Activated T-cell treated with anti-CD3 and anti-CD28 coated beads for 48 hours (primary cell): ENCODE measurements at regions not wholly inside any gene's neighbourhood (a gene's known extent, or its start where the extent isn't known, plus 50 kb on each side); places are given as distances from the start of the nearest gene placed in this dataset.

Experiments used
- DNase-seq: peaks from one replicate; pipeline ENCODE4 v3.0.0-alpha.2; 2020; ENCODE audit warnings: low read depth

GRCh38 chr2:146270618-146271017, 1574.2 kb upstream of the ACVR2A start:
- DNase-seq, result no peak

- DNase-seq, result no peak
These were observed 1577.7 kb upstream of the ACVR2A start for GRCh38 chr2:146267093-146267492.

GRCh38 chr2:146265656-146266055, 1579.2 kb upstream of the ACVR2A start:
- no peak for DNase-seq

- DNase-seq, result no peak
These were observed 1582.2 kb upstream of the ACVR2A start for GRCh38 chr2:146262606-146263005.

- no peak for DNase-seq
These were observed 1584.3 kb upstream of the ACVR2A start for GRCh38 chr2:146260551-146260950.

GRCh38 chr2:146259816-146260215, 1585.0 kb upstream of the ACVR2A start:
- DNase-seq, result no peak

GRCh38 chr2:146258071-146258470, 1586.8 kb upstream of the ACVR2A start:
- no peak for DNase-seq

- DNase-seq, result no peak
These were observed 1592.7 kb upstream of the ACVR2A start for GRCh38 chr2:146252119-146252518.

GRCh38 chr2:146251328-146251727, 1593.5 kb upstream of the ACVR2A start:
- no peak for DNase-seq

GRCh38 chr2:146246736-146247523, 1597.9 kb upstream of the ACVR2A start:
- DNase-seq, result no peak

- DNase-seq, result no peak
These were observed 1598.7 kb upstream of the ACVR2A start for GRCh38 chr2:146246002-146246735.

GRCh38 chr2:146244830-146245229, 1600.0 kb upstream of the ACVR2A start:
- no peak for DNase-seq

GRCh38 chr2:146244131-146244530, 1600.7 kb upstream of the ACVR2A start:
- no peak for DNase-seq

- no peak for DNase-seq
These were observed 1603.8 kb upstream of the ACVR2A start for GRCh38 chr2:146241023-146241422.

GRCh38 chr2:146240391-146240790, 1604.4 kb upstream of the ACVR2A start:
- no peak for DNase-seq

- DNase-seq, result no peak
These were observed 1605.3 kb upstream of the ACVR2A start for GRCh38 chr2:146239392-146240135.

- DNase-seq, result no peak
These were observed 1606.4 kb upstream of the ACVR2A start for GRCh38 chr2:146238254-146238966.

- DNase-seq, result no peak
These were observed 1609.7 kb upstream of the ACVR2A start for GRCh38 chr2:146235158-146235557.

GRCh38 chr2:146229508-146230155, 1615.2 kb upstream of the ACVR2A start:
- no peak for DNase-seq

- no peak for DNase-seq
These were observed 1616.3 kb upstream of the ACVR2A start for GRCh38 chr2:146228466-146229058.

- no peak for DNase-seq
These were observed 1616.8 kb upstream of the ACVR2A start for GRCh38 chr2:146228020-146228393.
